Fibroblast of skin of left biceps (primary cell): ENCODE measurements at regions not wholly inside any gene's neighbourhood (a gene's known extent, or its start where the extent isn't known, plus 50 kb on each side); places are given as distances from the start of the nearest gene placed in this dataset.
"Not testable (repeated sequence)": the region's sequence is repeated elsewhere in the genome, so short reads cannot be mapped to it uniquely, and the experiment has no call there.

Experiments
- DNase-seq, 2 experiments: peaks; one replicate each; pipeline ENCODE4 v3.0.0-alpha.2; 2013; ENCODE audit warnings: low read depth in 2 of 2

DNA sequence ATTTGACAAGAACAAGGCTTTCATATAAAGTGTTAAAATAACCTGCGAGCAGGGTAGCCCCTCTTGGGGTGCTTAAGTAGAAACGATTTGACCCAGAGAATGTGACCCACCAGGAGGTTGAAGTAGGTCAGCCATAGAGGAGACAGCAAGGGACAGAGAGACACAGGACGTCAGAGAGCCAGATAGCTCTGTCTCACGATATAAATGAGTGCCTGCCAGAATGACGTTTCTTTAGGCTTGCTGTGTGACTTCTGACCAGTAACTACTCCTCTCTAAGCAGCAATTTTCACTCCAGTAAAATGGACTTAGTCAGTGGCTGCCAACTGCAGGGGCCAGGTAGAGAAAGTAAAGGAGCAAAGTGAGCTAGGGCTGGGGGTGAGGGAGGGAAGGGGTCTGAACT, 473.0 kb upstream of the C16orf82 start:
- DNase-seq = no peak

DNA sequence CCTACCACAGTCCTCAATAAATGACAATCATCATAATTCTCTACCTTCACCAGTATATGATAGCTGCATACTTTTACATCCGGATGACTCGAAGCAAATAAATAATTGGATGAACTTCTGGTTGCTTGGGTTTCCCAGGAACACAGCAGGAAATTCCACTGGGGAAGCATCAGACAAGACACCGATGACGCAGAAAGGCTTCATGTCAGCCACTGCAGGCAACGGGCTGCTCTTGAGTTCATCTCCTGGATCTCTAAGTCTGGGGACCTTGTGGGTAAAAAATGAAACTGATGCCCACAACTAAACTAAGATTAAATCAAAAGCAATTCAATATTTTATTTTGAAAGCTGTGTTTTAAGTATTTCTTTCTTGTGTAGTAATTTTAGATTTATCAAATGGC, 472.1 kb upstream of the C16orf82 start:
- DNase-seq = no peak

GRCh38 chr16:26595199-26595598, 471.5 kb upstream of the C16orf82 start:
- no peak for DNase-seq

- not testable (repeated sequence) for DNase-seq
Measured at GRCh38 chr16:26596033-26596432, 470.7 kb upstream of the C16orf82 start.

DNA sequence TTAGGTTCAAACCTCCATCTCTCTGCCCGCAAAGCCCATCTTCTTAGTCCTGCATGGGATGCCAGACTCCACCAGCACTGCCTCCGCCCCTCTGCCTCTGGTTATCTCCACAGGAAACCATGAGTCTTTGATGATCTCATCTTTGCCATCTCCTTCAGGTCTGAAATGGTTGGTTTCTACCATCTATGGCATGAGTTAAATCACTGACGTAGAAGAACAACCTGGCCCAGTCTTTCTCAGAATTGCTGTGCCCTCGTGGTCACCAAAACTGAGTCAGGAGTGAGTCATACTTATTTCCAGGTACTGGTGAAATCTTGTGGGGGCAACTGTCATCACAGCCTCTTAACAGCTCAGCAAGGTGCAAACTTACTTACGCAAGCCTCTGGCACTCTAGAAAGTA, 468.7 kb upstream of the C16orf82 start:
- DNase-seq = no peak

DNA sequence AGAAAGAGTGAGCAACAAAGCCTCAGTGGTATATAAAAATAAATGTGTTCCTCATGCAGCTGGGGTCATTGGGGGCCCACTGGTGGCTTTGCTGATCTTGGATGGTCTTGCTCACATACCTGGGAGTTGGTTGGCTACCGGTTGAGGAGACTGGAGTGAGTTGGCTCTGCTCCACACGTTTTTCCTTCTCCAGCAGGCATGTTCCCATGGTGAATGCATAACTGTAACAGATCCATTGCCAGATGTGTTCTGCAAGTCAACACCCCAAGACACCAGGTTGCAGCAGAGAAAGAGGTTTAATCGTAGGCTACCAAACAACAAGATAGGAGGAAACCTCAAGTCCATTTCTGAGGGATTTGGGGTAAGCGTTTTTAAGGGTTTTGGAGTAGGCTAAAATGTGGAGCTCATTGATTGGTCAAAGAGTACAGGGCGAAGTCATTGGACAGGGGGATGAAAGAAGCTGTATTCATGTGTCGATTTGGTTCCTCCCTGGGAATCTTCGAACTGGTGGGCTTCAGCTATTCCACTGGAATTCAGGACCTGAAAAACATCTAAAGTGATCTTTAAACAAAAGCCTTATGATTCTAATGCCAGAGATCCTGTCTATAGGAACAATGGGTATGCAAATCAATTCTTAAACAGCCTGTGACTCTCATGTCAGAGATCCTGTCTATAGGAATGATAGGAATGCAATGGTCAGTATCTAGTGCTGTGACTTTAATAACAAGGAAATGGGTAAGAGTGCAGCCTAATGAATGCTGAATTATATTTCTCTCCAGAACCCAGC, 467.5 kb upstream of the C16orf82 start:
- no peak for DNase-seq

GRCh38 chr16:26599785-26600104, 467.0 kb upstream of the C16orf82 start:
- DNase-seq = no peak

DNA sequence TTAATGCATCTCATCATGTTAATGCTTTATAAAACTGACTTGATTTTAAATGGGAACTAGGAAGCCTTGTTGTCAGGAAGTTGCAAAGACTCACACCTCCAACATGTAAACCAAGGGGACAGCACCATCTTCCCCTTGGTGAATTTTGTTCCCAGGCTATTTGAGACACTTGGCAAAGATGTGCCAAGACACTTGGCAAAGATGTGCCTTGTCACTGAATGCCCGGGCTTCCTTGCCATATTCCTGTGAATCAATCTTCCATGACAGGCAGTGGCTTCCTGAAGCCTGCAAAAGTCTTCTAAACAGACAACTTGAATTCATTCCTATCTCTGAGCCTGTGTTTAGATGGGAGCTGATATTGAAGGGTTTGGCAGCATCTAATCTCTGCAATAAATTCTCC, 465.4 kb upstream of the C16orf82 start:
- no peak for DNase-seq

DNA sequence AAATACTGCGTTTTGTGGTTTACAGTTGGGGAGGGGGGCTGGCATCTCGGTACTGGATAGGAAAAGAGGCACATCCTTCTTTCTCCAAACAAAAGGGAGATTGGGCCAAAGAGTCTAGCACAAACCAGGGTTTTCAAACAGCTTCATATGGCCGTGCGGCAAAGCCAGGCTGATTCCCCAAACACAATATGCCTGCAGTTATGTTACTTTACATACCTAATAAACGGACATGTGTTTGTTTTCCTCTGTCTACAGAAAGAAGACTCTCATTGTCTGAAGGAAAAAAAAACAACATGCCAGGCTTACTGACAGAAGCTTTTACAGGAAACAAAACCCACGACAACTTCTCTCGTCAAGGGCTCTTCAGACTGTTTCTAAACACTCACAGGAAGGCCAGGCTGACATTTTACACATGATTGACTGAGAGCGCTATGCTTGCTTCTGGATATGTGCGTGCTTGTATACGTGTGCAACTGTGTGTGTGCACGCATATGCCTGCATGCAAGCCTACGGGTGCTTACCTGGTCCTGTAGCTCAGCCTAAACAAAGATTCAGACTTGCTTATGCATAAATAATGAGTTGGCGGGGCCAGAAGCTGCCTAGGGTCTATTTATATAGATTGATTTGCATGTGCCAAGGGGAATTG, 461.0 kb upstream of the C16orf82 start:
- no peak for DNase-seq

GRCh38 chr16:26606381-26607150, 460.2 kb upstream of the C16orf82 start:
- DNase-seq = no peak

DNA sequence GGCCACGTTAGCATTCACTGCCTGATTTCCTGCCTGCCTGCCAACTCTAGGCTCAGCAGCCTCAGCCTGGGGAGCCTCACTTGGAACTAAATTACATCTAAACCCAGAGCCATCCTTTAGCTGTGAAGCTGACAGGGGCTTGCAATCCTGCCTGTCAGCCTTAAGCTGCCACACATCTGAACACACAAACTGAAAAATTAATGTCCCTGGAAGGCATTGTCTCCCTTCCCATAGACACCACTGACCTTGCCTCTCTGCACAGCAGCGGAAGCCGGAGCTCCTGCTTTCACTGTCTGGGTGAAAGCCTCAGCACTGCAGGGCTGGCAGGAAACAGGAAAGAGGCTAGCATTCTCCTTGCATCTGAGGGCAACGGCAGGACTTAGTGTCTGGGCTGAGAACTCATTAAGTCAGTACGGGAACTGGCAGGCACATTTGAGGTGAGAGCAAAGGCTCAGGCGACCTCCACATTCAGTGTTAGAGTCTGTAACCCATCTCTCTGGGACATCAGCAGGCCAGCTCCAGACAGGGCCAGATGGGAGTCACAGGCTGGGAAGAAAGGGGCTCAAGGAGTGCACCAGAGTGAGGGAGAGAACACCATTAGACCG, 452.4 kb upstream of the C16orf82 start:
- no peak for DNase-seq

- DNase-seq = no peak
Measured at GRCh38 chr16:26623442-26623841, 443.3 kb upstream of the C16orf82 start.

- no peak for DNase-seq
Measured at GRCh38 chr16:26627958-26628357, 438.8 kb upstream of the C16orf82 start.

GRCh38 chr16:26631365-26631764, 435.4 kb upstream of the C16orf82 start:
- not testable (repeated sequence) for DNase-seq

DNA sequence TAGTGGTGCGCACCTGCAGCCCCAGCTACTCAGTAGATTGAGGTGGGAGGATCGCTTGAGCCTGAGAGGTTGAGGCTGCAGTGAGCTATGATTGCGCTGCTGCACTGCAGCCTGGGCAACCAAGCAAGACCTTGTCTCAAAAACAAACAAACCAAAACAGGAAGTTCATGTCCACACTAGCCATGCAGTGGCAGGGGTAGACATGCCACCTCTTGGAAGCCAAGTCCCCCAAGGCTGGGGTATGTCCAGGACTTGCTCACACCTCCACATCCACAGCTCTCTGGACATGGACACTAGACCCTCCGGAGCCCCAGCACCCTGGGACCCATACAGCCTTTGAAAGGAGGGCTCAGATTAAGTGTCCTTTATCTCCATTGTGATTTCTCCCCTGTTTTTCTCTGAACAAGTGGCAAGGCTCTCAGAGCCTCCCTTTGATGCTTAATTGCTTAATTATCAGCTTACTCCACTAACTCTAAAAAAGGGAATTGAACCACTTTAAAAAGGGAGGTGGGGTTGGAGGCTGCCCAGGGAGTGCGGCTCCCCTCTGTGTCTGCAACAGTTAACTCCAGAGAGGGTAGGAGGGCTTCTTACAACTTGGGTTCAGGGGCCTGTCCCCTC, 424.6 kb upstream of the C16orf82 start:
- no peak for DNase-seq

- DNase-seq = no peak
Measured at GRCh38 chr16:26643519-26643918, 423.2 kb upstream of the C16orf82 start.

- no peak for DNase-seq
Measured at GRCh38 chr16:26644912-26645543, 421.7 kb upstream of the C16orf82 start.

DNA sequence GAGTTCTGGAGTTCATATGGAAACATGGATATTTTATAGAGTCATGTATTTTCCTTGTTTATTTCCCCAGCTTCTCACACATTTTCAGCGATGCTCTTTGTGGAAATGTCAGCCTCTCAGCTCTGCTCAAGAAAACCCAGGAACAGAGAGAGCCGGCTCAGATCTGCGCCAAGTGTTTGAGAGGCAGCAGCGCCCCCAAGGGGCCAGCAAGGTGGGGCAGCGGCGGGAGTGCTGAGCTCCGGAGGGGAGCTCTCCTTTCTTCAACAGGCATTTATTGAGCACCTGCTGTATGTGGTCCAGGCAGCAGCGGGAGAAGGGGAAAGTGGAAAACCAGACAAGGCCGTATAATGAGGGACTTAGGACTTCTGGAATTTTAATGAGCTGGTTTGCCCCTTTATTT, 421.1 kb upstream of the C16orf82 start:
- DNase-seq = no peak

GRCh38 chr16:26647870-26648269, 418.9 kb upstream of the C16orf82 start:
- no peak for DNase-seq

DNA sequence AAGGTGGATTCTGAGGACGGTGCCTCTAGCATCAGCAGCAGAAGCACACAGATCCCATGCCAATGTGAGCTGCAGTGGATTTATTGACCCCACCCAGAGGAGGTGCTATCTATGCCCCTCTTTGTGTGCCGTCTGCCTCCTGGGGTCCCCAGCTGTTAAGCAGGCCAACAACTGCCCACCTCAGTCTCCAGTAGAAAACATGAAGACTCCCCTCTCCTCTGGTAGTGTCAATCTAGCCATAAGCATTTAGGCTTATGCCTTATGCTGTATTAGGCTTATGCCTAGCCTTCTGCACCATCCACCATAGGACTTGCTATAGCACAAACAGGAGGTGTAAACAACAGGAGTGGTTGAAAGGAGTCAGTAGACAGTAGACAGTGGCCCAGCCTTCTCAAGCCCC, 417.9 kb upstream of the C16orf82 start:
- no peak for DNase-seq

- DNase-seq = no peak
Measured at GRCh38 chr16:26649381-26650045, 417.2 kb upstream of the C16orf82 start.
